Stimulated activated CD8-positive, alpha-beta memory T cell treated with anti-CD3 and anti-CD28 coated beads, Interleukin-7, amount 100 ng/mL, for 24 hours (primary cell): ENCODE measurements at regions not wholly inside any gene's neighbourhood (a gene's known extent, or its start where the extent isn't known, plus 50 kb on each side); places are given as distances from the start of the nearest gene placed in this dataset.
"Not testable (repeated sequence)": the region's sequence is repeated elsewhere in the genome, so short reads cannot be mapped to it uniquely, and the experiment has no call there.

Experiments
- DNase-seq: peaks from one replicate; pipeline ENCODE4 v3.0.0-alpha.2; 2020; ENCODE audit warnings: low read depth

DNA sequence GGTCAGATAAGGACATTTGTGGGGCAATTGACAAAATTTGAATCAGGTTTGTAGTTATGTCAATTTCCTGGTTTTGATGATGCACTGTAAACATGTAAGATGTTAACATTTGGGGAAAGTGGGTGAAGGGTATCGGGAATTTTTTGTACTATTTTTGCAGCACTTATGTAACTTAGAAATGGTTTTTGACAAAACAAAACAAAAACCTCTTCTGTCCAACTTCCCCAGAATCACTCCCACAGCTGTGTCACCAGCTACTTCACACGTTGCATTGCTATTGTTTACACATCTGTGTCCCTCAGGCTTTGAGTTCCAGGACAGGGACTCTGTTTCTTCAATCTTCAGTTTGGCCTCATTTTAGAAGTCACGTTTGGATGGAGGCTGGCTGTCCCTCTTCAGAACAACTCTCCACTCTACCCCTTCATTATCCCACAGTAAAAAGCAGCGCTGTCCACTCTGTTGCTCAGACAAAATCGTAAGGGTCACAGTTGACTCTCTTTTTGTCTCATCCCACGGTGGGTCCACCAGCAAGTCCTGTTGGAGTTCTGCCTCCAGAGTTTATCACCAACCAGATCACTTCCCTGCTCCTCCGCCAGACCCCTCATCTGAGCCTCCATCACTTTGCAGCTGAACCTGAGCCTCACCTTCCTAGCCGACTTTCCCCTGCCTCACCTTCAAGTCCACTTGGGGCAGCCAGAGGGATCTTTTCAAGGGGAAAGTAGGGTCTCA, 63.2 kb downstream of the NENF start:
- DNase-seq = no peak

DNA sequence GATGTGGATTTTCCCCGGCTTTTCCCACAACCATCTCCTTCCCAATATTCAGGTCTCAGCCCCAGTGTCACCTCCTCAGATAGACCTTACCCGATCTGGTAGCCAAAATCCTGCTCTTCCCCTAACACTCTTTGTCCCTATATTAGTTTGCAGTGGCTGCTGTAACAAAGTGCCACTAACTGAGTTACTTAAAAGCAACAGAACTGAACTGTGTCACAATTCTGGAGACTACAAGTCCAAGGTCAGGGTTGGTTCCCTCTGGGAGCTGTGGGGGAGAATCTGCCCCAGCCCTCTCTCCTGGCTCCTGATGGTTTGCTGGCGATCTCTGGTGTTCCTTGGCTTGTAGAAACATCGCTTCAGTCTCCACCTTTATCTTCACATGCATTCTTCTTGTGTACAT, 64.0 kb downstream of the NENF start:
- no peak for DNase-seq

DNA sequence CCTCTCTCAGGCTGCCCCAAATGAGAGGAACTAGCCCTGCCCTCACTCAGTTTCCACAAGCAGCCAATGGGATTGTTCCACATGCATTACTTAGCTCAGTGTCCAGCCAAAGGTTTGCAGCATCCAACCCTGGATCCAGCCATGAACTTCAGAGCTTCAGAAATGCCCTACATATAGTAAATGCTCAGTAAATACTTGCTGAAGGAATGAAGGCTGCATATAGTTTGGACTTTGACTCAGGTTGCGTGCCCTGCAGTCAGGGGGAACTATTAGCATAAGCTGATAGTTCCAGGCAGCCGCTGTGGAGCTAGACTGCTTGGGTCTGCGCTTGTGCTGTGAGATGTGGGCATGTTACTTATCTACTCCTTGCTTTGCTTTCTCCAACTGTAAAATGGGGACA, 64.8 kb downstream of the NENF start:
- no peak for DNase-seq

DNA sequence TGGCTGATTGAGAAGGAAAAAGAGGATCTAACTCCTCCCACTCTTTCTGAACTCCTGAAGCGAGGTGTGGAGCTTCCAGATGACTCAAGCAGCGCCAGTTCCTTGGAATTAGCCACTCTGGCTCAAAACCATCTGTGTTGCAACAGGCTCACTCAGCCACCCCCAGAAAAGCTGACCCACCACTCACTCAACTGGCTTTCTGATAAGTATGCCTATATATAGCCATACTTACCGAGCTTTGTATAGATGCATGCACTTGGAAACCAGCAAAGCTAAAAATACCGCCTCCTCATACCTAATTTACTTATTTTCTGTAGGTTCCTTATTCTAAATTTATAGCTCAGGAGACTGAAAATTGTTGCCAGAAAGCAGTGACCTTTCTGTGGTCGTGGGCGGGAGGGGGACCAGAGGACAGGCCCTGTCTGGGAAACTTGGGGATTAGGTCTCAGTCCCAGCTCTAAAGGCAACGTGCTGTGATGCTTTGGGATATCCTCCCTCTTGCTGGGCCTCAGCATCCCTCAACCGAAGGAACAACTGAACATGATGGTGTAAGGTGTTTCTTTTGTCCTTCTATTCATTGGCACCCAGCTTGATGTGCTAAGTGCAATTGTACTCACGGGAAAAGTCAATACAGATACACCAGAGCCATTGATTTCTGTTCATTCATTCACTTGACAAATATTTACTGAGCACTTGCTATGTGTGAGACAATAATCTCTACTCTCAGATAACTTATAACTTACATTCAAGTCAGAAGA, 65.7 kb downstream of the NENF start:
- DNase-seq = no peak

DNA sequence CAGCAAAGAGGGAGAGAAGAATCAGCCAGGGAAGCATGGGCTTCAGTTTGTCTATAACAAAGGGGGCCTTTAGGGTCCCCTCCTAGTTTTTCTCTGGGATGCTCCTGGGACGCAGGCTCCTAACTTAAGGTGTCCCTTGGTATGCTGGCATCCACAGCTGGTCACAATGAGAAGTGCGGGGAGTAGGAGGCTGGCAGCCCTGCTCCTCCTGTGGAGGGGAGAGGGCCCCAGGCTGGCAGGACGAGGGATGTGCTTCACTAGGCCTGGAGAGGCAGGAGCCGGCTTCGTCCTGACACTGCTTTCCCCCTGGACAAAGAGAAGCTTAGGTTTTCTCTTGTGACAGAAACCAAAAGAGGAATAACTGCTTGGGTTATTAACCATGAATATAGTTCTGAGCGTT, 67.6 kb downstream of the NENF start:
- no peak for DNase-seq

DNA sequence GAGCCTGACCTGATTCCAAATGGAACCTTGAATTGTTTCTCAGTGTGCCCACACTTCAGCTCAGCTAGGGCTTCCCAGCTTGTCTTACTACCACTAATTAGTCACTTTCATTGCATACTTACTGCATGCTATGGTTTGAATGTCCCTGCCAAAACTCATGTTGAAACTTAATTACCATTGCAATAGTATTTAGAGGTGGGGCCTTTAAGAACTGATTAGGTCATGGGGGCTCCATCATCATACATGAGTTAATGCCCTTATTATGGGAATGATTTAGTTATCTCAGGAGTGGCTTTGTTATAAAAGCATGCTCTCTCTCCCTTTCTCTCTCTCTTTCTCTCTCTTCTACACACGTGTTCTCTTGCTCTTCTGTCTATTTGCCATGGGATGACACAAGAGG, 68.3 kb downstream of the NENF start:
- no peak for DNase-seq

DNA sequence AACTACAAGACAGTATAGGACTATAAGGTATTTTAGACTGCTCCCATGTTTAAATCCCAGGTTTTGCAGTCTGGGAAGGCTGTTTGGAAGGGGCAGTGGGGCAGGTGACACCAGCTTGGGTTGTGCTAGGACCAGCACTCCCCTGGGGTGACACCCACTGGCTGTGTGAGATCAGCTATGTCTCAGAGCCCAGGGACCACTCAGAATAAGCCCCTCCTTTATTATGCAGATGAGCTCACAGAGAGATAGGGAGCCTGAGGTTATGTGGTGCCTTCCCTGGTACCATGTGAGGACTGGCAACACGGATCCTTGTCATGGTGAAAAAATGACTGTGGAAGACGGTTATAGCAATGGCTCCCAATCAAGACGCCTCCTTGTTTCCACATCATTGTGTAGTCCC, 71.0 kb downstream of the NENF start:
- no peak for DNase-seq

DNA sequence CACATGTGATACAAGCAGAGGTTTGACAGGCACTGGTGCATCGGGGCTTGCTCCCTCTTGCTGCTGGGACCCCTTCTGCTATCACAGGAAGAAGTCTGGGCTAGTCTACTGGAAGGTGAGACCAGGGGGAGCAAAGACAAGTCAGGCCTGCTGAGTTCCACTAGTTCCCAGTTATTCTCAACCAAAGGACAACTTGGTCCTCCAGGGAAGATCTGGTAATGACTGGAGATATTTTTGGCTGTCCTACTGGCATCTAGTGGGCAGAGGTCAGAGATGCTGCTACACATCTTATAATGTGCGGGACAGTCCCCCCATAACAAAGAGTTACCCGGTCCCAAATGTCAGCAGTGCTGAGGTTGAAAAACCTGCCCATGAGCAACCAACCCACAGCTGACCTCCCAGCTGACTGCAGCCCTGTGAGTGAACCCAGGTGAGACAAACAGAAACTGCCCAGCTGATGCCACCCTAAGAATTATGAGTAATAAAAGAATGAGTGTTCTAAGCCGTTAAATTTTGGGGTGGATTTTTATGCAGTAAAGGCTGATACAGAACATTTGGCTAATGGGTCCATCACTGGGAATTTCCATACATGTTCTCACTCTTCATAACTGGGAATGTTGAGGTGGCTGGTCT, 71.6 kb downstream of the NENF start:
- DNase-seq = no peak

DNA sequence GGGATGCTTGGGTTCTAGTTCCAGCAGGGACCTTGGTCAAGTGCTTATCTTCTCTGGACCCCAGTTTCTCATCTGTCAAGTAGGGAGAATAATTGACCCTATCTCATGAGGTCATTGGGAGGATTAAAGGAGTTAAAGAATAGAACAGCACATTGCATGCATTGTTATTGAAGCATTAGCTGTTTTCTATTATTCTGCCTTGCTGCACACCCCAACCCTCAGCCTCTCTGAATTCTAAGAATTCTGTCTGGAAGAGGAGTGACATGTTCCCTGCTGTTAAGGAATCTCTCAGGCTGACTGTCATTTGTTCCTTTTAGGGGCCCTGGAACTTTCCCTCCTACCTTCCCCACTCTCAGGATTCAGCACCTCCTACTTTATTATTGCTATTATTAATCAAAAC, 73.9 kb downstream of the NENF start:
- DNase-seq = no peak

DNA sequence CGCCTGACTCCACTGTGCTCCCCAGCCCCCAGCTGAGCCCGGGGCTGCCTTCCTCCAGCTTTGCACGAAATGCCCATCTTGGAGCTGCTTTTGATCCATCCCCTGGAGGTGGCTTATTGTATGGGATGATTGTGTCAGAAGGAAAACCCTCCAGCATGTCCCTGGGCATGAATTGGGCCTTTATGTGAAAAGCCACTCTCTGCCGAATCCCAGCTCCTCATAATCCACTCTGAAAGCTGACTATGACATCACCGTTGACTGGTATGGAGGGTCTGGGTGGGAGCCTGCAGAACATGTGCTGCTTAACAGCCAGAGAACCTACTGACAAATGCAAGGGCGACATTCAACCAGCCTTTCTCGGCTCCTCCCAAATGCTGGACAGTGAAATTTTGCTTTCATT, 74.6 kb downstream of the NENF start:
- DNase-seq = no peak

DNA sequence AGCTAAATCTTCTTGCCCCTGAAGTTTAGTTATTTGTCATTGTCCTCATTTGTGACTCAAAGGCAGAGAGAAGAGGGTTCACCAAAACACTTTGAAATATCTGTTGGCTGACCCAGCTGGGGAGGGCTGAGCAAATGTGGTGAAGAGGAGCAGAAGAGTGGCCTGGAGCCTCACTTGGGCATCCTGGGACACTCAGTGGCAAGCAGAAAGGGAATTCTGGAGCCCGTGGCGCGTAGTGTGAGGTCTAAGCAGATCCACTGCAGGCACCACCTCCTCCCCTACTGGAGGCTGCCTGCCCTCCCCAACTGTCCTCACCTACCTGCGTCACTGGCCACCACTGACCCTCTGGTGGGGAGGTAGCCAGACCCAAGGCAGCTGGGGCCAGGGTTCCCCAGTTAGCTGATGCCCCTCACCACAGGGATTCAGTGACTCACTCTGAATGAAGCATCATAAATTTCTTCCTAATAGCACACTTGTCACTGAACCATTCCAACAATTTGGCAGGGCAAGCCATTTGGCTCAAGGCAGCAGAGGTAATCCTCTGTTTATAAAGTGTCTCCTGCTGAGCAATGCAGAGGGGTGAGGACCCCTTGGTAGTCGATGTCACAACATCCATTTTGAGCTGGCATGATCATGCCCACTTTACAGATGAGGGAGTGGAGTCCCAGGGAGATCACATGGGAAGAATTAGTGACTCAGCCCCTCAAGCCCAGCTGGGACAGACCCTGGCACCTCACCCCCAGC, 80.3 kb downstream of the NENF start:
- no peak for DNase-seq

DNA sequence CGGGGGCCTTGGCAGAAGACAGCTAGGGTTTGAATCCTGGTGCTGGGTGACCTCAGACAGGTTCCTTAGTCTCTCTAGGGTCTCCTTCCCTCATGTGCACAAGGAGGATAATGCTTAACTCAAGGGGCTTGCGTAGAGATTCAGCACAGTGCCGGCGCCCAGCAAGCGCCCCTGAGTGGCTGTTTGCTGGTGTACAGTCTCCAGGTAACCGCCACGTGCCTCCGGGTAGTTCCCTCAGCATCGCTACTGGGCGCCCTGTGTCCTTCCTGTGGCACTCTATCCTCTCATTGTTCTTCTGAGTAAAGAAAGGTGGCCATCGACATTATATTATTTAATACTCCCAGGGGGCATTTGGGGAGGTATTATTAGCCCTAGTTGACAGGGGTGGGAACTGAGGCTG, 80.9 kb downstream of the NENF start:
- DNase-seq = no peak

DNA sequence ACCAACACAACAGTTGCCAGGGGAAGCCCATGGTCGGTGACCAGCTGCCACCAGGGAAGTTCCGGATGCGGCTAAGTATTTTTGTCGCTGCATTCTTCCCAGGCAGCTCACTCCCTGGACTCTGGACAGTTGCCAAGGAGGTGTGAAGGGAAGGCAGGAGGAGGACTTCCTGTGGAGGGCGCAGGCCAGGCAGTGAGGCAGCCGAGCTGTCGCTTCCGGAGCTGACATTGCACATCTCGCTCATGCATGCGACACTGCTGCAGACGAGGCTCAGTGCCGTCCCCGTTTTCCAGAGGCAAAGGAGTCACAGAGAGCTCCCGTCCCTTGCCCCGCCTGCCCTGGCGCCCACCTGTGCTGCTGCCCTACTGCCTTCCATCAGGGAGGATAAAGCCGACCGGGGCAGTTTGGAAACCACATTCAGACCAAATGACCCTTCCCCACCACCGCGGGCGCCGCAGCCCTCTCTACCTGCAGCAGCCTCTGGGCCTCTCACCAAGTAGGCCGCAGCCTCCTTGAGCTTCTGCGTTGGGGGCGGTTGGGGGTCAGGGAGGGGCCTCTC, 81.4 kb downstream of the NENF start:
- DNase-seq = no peak

DNA sequence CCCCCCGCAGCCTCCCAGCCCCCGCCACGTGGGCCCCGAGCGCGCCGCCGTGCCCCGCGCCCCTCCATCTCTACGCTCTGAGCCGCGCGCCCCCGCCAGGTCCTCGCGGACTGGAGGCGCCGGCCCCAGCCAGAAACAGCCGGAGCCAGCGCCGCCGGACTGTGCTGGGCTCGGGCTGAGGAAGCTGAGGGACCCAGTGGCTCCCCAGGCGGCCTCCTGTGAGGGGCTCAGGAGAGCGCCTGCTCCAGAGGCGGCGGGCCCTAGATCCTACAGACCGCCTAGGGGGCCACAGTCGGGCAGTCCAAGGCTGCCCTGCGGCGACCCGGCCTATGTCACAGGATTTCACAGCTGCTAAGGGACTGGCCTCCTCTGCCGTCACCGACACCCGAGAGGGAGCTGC, 82.1 kb downstream of the NENF start:
- no peak for DNase-seq

DNA sequence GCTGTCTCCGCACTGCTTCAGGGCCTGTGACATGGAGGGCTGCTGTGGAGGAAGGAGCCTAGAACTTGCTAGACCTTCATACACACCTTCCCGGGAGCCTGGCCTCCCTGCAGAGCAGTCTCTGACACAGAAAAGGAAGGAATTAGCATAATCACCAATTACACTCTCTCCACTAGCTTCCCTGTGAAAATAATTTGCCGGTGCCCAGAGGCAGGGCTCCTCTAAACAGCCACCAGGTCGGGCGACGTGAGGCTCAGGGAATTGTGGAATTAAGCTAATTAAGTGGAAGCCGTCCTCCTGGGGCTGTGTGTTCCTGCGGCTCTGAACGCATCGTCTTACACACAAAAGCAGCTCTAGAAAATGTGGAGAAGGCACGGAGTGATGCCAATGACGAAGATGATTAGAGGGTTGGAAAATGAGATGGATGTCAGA, 82.6 kb downstream of the NENF start:
- no peak for DNase-seq

DNA sequence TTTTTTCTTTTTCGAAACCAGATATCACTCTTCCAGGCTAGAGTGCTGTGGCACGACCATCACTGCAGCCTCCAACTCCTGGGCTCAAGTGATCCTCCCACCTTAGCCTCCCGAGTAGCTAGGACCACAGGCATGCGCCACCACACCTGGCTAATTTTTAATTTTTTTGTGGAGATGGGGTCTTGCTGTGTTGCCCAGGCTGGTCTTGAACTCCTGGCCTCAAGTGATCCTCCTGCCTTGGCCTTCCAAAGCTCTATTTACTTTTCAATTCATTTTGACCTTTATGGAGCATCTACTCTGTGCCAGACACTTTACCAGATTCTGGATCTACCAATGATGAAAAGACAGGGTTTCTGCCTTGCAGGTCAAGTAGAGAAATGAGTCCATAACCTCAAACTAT, 83.3 kb downstream of the NENF start:
- not testable (repeated sequence) for DNase-seq

DNA sequence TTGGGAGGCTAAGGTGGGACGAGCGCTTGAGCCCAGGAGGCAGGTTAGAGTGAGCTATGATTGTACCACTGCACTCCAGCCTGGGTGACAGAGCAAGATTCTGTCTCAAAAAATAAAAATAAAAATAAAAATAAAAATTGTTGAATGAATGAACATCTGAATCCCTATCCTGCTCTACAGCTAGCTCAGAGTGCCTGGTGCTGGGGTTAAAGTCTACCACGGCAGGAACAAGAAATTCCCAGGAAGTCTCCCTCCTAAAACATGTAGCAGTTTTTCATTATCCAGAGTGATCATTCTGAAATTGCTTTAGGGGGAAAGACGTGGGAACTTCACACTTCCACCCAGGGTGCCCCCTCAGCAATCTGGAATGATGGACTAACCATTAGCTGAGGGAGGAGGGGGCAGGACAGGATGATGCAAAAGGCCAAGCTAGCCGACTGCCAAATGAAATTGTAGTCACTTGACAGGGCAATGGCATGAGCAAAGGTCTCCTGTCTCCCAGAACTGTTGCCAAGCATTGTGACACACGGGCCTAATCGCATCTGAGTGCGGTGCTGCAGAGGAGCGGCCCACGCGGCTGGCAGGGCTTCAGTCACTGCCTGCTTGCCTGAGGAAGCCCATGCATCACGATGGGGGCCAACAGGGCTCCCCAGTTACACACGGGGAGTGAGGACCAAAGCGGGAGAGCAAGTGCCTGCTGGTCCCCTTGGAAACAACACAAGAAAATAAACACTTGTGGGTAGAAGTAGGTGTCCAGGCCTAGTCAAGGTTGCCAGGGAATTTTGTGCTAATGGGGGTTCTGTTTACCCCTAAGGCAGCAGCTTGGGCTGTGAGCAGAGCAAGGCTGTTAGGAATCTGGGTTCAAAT, 85.7 kb downstream of the NENF start:
- DNase-seq = no peak

DNA sequence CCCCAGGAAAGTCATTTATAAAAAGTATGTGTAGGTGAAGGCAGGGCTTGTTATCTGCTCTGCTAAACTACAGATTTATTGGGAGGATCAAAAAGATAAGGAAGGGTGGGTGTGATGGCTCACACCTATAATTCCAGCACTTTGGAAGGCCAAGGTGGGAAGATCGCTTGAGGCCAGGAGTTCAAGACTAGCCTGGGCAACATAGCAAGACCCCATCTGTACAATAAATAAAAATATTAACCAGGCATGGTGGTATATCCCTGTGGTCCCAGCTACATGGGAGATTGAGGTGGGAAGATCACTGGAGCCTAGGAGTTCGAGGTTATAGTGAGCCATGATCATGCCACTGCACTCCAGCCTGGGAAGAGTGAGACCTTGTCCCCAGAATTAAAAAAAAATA, 86.4 kb downstream of the NENF start:
- no peak for DNase-seq

DNA sequence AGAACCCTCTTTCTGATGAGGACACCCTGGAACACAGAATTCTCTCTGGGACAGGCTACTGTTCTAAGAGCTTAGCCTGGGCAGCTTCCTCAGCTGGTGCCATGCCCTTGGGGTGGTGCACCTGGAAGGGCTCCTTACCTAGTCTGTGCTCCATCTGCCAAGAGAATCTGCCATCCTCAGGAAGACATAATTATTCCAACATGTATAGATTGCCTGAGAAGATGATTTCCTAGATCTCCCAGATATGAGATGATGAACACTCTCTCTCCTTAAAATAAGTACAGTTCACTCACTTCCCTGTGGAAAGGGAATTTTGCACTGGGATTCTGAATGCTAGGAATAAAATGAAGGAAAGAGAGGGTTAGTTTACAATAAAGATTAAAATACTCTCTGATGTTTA, 87.6 kb downstream of the NENF start:
- no peak for DNase-seq

DNA sequence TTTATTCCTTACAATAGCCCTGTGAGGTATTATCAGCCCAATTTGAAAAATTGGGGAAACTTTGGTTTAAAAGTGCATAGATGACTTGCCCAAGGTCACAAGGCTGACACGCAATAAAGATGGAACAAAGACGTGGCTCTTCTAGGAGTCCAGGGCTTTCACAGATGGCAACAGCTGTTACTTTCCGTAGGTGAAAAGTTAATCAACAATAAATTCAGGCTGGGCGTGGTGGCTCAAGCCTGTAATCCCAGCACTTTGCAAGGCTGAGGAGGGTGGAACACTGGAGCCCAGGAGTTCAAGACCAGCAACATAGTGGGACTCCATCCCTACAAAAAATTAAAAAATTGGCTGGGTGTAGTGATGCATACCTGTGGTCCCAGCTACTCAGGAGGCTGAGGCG, 87.8 kb upstream of the ATF3 start:
- no peak for DNase-seq

DNA sequence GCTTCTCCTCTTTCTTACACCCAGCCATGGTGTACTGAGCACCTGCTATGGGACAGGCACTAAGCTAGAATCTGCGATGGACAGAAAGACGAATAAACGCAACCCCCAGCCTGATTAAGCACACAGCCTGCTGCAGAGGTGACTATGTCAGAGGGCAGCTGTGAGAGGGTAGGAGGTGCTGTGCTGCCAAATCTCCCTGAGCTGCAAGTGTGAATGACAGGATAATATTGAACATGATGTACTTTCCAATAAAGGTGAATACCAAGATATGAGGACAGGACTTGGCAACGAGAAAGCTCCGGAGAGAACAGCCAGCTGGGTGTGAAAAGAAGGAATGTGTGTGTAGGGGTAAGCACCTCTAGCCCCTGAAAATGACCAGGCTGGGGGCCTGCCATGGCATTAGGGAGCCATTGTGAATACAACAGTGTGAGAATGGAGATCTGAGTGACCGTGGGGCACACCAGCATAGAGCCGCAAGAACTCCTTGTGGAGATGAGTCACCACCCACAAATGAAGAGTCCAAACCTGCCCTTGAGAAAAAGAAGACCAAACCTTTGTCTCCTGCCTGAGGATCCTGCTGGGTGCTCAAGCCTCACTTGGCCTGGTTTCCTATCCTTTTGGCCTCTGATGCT, 83.0 kb upstream of the ATF3 start:
- no peak for DNase-seq
